G401 (cell line): ENCODE measurements at regions not wholly inside any gene's neighbourhood (a gene's known extent, or its start where the extent isn't known, plus 50 kb on each side); places are given as distances from the start of the nearest gene placed in this dataset.

Experiments
- DNase-seq: peaks from one replicate; pipeline ENCODE4 v3.0.0-alpha.2; 2015; ENCODE audit warnings: low spot score
- in situ Hi-C: cut with HindIII; loops from 2 replicates; pipeline ENCODE4 v1.10.0; 2016; ENCODE audit warnings: low sequenced_read_pairs, mixed read lengths

DNA sequence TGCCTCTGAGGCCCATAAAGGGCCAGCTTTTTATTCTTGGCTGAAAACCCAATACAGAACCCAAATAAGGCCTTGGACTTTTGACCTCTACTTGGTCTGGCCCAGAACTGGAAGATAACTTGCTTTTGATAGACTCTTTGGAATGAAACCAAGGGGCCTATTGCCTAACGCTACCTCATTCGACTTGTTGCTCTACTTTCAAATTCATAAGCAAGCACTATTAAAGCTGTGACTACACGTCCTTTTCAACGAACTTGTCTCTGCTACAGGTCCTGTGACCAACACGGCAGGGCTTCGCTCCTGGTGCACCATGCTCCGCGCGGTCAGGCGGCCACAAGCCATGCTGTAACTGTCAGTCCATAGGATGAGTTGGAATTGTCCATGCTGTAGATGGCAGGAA is 385.4 kb downstream of the MFSD1 start:
- in situ Hi-C loops, result no loop called here
- no peak for DNase-seq

DNA sequence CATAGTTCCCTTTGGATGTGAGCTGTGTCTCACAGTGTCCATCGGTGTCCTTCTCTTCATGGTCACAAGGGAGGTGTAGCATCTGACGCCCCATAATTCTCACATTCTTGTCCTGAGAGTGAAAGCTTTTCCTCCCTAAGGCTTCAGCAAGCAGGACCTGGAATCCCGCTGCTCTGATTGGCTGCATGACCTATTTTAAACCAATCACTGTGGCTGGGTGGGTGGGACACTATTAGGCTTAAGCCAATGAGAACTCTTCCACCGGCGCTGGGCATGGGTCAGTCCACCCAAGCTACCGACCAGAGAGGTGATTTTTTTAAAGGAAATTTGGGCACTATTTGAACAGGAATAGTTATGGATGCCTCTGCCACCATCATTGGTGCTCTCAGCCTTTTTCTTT is 385.9 kb downstream of the MFSD1 start:
- no peak for DNase-seq
- in situ Hi-C loops, result no loop called here

DNA sequence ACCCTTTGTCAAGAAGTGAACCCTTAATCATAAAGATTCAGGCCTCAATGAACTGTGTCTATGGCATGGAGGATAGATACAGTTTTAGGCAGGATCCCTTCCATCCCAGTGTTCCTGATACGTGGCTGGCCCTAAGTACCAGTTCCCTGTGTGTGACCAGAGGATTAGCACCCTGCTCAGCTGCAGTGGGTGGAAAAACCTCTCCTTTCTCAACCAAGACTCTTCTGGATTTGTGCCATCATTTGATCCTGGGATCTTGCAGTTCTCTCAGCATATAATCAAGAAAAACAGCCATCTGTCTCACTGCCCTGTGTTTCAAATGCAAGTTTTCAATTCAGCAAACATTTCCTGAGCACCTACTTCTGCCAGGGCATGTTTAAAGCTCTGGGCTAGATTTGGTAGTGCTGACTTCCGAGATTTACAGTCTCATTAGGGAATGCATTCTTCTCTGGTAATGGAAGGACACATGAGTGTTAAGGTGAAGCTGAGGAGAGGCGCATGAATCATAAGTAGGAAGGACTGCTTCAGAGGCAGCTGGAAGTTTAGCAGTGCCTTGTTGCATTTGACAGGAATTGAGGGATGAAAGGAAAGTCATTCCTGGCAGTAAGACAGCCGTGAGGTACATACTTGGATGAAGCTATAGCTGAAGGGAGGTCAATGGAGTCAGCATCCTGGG is 388.3 kb downstream of the MFSD1 start:
- in situ Hi-C loops, result no loop called here
- no peak for DNase-seq

DNA sequence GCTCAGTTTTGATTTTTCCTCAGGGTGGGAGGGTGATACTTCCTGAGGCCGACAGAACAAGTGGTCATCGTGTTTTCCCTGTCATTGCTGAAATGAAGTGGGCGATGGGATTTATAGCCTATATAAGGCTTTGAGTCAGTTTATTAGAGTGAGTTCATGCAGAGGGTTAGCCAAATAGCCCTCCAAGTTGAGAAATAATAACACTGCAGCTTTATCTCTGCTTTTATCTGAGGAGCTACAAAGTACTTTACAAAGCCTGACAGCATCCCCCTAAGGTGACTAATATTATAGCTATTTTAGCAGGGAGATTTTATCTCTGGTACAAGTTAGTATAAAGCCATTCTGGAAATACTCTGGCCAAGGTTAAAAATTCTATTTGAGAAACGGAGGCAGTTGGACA is 389.6 kb downstream of the MFSD1 start:
- no peak for DNase-seq
- in situ Hi-C loops, result no loop called here

DNA sequence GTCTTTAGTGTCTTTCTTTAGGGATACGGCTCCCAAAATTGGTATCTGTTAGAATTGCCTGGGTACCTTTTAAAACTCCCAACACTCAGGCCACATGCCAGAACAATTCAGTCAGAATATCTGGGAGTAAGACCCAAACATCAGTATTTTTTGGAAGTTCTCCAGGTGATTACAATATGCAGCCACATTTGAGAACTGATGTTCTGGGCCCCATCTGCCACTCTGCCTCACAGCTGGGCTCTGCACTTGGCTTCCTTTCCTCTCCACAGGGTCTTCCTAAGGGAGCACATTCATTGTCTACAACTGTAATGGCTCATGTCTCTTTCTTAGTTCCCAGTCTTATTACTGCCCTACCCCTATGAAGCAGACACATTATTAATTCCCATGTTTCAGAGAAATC is 394.5 kb downstream of the MFSD1 start:
- in situ Hi-C loops, result no loop called here
- no peak for DNase-seq

DNA sequence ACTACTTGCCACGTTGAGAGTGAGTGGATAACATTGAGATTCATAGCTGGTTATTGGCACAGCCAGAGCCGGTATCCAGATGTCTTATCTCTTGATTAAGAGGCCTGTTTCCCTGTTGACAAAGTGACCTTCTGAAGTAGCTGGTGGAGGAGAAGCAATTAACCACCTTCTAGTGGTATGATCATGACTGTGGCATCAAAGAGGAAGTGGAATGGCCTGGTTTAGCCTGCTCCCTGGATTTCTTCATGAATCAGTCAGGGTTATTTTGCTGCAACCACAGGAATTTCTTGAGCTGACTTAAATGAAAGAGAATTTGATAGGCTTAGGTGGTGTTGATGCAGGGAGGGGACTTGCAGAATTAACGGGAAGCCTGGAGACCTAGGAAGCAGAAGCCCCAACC is 398.3 kb downstream of the MFSD1 start:
- in situ Hi-C loops, result no loop called here
- no peak for DNase-seq

DNA sequence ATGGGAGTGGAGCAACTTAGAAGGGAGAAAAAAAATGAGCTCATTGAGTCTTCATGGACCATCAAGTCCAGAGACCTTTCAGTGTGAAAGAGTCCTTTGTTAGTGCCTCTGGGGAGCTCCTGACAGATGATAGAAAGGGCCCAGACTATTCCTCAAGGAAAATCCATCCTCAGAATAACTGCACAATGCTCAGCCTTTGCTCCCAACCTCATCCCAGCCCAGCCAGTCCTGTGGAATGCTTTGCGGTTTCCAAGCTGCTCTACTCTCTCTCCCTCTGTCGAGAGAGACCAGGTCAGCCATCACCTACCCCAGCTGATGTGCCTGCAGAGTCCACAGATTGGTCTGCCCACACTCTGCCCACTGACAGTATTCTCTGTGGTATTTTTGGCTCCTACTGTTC is 406.2 kb downstream of the MFSD1 start:
- DNase-seq, result no peak
- in situ Hi-C loops, result no loop called here

DNA sequence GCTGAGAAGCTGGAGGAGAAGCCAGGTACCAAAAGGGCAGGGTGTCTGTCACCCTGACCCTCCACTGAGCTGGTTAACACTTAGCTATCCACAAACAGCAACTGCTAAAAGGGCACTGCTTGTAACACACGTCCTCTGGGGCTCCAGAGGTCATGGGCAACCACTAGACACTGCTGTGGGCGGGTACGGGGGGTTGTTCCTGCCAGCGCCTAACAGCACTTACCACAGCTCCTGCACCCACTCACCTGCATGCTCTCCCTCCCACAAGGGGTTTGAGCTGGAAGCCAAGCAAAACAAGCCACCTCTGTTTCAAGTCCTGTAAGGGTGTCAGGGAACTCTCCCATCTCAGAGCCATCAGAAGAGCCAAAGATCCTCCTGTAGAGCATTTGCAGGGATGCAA is 407.6 kb downstream of the MFSD1 start:
- in situ Hi-C loops, result no loop called here
- DNase-seq, result no peak

DNA sequence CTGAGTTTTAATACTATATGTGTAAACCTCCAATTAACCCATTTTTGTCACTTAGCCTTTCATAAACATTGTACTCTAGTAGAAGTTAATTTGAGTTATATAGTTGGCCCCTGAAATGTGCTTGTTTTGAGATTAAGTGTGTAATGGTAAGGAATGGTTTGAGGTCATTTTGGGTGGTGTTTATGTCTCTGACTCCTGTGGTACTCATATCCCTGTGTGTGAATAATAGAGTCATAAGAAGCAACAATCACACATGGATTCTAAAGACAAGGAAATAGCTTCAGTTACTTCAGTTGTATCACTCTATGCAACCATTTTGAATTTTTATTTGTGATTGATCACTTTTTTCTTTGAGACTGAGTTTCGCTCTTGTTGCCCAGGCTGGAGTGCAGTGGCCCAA is 408.5 kb downstream of the MFSD1 start:
- in situ Hi-C loops, result no loop called here
- no peak for DNase-seq

DNA sequence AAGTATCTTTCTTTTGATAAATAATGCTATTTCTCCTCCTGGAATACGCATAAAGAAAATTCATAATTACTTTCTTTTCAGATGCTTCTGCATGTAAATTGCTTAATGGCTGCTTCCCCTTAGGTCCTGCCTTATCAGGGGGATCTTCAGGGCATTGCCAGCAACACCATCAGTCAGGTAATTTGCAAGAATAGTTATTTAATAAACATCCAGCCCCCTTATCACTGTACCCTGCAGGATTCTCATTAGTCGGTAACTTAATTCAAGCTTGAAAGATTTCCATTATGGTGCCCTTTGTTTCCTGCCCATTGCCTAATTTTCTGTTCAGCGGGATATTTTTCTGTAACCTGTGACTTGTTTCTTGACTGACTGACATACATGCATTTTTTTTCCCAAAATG is 414.5 kb downstream of the MFSD1 start:
- in situ Hi-C loops, result no loop called here
- DNase-seq, result no peak

DNA sequence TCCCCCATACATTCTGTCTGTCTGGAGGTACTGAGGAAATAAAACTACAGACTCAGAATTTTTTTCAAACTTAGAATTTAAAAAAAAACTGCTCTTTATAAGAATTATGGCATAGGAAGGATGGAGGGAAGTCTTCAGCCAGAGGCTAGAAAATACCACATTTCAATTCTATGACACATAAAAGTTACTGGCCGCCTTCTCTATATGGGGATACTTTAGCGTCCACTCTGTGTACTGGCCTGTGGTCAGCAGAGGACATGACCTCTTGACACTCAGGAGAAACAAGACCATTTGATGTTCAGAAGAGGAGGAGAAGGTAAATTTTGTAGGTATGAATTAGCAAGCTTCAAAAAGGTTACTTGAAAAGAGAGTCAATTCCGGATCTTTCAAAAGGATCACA is 417.4 kb downstream of the MFSD1 start:
- in situ Hi-C loops, result no loop called here
- no peak for DNase-seq

DNA sequence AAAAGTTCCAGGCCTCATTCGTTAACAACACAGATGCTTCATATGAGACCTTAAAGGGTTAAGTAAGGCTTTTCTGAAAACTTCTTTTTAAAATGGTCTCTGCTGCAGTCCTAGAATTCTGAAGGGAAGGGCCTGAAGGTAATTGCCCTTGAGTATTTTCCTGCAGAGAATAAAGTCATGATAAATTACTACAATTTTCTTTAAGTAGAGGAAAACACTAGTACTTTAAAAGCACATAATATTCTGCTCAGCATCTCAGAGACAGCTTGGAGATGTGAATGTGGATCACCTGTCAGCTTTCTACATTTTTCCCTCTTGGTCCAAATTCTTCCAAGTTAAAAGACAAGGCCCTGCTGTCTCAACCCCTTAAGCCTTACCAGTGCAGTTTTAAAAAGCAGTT is 419.5 kb downstream of the MFSD1 start:
- no peak for DNase-seq
- in situ Hi-C loops, result no loop called here

DNA sequence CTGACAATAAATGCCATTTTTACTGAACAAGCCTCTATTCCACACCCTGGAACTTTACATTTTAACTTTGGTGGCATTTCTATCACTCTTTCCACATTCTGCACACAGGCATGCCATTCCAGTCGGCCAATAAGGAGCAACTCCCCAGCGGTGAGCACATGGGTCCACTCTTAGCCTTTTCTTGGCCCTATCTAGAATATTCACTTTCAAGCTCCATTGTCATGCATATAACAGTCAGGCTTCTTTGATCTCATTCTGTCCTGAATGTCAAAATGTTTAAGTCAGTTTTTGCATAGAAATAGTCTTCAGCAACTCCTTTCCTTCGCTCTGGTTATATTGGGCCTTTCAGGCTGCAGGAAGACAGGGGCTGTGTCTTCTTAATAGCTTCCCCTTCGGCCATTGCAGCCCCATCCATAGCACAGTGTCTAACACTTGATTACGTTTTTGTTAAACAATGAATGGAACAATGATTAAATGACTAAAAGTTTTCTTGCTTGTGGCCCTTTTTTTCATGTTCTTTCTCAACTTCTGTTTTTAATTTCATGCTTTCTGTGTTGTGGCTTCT is 427.3 kb downstream of the MFSD1 start:
- in situ Hi-C loops, result no loop called here
- no peak for DNase-seq

DNA sequence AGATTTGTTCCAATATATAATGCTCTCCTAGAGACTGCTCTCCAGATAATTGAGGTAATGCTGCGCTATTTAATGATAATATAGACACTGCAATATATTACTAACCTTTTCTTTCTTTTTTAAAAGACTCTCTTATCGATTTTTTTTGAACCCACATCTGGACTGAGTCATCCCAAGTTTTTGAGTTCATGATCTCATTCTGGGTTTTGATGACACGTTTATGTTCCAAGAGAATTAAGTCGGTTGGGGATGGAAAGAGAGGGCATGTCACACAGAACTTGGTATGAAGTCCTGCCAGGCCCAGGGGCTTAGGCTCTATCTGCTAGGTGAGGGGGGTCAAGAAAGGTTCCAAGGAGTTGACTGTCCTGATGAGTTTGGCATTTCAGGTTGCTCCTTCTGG is 431.1 kb downstream of the MFSD1 start:
- DNase-seq, result no peak
- in situ Hi-C loops, result no loop called here

DNA sequence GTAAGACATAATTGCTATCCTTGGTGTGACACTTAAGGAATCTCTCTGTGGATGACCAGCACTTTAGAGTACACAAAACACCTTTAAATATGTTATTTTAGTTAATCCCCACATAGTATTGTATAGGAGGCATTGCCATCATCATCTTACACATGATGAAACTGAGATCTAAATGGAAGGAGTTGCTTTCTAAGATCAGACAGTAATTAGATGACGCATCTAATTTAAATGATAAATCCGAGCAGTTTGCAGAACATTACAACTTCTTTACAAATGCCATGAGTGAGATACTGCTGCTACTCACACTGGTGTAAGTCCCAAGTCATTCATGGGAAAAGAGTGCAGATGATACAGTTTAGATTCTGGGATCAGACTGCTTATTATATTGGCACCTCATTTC is 431.9 kb downstream of the MFSD1 start:
- DNase-seq, result no peak
- in situ Hi-C loops, result no loop called here

DNA sequence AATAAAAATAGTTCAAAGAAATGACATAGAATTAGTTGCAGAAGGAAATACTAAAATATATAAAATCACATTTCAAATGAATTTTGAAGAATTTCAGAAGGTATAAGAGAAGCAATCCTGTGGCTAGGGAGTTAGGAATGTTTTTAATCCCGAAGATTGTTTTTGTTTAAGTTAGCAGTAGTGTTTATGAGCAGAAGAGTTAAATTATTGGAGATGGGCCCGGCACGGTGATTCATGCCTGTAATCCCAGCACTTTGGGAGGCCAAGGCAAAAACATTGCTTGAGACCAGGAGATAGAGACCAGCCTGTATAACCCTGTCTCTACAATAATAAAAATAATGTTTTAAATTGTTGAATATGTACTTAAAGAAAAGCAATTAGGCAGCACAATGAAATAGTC is 432.5 kb downstream of the MFSD1 start:
- no peak for DNase-seq

DNA sequence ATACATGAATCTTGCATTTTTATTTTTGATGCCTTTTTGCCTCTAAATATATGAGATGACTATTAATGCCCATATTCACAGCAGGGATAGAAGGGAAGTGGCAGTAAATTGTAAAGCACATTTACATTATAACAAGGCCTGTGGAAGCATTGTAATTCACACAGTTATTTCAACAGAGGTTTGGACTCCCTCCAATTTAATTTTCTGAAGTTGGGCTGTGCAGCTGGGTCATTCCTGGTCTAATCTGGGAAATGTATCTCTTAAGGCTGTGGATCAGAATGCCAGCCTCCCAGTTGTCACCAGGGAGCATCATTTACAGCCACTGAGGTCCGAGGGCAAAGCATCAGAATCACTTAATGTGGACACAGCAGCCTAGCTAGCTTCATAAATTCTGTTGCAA is 434.5 kb downstream of the MFSD1 start:
- in situ Hi-C loops, result no loop called here
- DNase-seq, result no peak

More for the DNA sequence above, 432.5 kb downstream of the MFSD1 start:
- in situ Hi-C loops, result no loop called here

DNA sequence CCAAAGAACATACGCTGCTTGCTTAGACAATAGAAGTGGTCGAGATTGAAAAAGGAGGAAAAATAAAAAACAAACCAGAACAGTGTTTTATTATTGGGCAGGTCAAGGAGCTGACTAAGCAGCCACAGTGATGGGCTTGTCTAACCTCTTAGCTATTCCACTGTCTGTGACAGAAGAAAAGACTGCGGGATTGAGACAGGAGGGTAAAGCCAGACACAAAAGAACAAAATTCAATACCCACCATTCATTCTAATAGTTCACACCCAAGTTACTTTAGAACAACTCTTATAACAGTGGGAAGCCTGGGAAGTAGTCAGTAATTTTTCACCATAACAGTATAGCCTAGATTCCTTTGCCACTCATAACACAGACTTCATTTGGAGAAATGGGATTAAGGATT is 435.4 kb downstream of the MFSD1 start:
- in situ Hi-C loops, result no loop called here
- no peak for DNase-seq

DNA sequence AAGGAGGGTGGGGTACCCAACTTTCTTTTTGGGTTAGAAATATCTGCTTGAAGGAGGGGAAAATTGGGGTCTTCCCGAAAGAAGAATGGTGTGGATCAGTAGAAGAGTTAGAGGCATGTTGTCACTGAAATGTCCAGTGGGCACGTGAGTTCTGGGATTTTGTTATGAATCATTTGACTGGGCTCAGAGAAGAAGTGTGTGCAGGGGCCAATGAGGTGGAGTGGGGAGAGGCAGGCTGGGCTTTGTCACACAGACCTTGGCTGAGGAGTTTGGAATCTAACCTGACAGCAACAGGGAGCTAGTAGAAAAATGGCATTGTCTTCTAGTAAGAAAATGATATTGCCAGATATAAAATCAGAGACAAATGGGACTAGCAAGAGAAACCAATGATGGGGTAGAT is 436.8 kb downstream of the MFSD1 start:
- in situ Hi-C loops, result no loop called here
- DNase-seq, result no peak

DNA sequence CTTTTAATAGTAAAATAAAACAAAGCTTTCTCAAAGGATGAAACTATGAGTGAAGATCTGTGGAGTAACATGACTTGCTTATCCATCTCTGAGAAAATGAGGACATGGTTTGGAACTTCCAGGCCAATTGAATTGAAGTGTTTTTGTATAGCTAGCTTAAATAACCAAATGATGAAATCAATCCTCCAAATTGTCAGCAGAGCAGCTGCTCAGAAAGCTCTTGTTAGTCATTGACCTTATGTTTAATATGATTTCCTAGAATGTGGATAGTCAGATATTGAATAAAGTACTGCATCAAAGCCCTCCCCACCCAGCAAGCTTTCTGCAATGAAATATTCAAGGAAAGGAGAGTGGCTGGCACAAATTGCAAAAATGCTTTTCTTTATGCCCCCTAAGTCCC is 437.2 kb downstream of the MFSD1 start:
- no peak for DNase-seq
- in situ Hi-C loops, result no loop called here

DNA sequence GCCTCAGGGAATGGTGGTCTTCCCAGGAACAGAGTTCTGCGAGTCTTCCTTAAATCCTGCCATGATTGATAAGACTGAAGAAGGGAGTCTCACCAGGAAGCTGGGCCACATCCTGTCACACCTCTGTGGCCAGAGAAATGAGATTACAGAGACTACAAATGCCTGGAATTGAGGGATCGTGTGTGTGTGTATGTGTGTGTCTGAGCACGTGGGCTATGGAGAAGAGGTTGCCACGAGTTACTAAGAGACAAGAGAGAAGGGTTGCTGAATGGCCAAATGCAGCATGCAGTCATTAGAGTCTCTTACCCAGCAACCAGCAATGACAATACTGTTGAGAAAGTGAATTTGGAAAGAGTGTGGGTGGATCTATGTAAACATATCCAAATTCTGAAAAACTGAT is 443.1 kb downstream of the MFSD1 start:
- no peak for DNase-seq
- in situ Hi-C loops, result no loop called here

DNA sequence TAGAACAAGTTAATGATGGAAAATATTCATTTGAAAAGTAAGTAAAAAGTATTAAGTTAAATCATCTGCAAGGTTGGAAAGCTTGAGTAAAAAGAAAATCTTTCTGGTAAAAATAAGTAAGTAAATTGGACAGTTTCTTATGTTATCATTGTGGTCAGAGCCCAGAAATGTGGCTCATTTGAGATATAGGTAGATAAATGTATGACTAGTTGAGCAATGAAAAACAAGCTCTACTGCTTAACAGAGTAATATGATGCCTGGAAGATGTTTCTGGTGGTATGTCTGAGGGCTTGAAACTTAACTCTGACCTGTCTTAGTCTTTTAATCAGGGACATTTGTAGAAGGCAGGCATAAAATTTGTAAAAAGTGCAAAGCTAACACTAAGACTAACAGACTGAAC is 444.0 kb downstream of the MFSD1 start:
- DNase-seq, result no peak
- in situ Hi-C loops, result no loop called here
